Erythroblast (primary cell): ENCODE measurements at regions not wholly inside any gene's neighbourhood (a gene's known extent, or its start where the extent isn't known, plus 50 kb on each side); places are given as distances from the start of the nearest gene placed in this dataset.

ENCODE experiments used
- DNase-seq, 2 experiments: peaks; one replicate each; lab custom pipeline; 2025; lab: John Stamatoyannopoulos, UW
- GATA1 ChIP-seq: IDR thresholded peaks from 2 replicates; pipeline ENCODE4 v1.6.1; 2011; ENCODE audit warnings: low read depth, mild to moderate bottlenecking, control low read depth, low read length, moderate library complexity
- POLR2A ChIP-seq: IDR thresholded peaks from 2 replicates; pipeline ENCODE4 v1.6.1; 2011; ENCODE audit warnings: mild to moderate bottlenecking, low read length

DNA sequence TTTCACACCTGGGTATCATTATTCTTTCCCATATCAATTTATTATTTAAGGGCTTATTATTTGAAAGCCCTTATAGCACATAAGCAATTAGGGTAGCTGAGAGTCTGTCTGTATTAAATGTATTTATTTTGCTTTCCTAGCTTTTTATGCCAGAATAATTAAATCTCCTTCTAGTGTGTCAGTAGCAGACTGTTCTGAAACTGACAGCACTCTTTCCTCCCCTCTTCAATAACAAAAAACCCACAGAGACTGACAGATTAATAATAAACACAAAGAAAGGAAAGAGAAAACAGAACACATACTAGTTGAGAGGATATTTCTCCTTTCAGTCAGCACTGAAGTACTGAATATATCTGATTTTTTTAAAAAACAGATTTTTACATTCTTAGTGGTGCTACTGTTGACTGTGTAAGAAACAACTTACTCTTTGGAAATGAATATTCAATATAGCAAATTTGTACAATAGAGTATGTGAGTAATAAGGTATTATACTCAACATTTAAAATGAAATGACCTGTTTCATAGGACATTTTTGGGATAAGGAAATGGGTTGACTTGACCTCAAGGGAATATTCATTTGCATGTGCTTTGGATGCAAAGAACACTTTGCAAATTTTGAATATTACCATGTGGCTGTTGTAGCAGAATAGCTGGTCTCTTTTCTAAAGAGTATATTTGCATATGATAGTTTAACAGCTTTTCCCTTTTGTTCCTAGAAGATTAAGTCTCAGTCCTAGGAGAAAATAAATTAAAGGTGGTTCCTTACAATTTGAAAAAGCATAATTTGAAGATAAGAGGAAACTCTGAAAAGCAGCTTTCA is 208.3 kb downstream of the SPATA31D1 start:
- no peak for DNase-seq
- TF ChIP-seq POLR2A: no peak
- TF ChIP-seq GATA1: no peak

DNA sequence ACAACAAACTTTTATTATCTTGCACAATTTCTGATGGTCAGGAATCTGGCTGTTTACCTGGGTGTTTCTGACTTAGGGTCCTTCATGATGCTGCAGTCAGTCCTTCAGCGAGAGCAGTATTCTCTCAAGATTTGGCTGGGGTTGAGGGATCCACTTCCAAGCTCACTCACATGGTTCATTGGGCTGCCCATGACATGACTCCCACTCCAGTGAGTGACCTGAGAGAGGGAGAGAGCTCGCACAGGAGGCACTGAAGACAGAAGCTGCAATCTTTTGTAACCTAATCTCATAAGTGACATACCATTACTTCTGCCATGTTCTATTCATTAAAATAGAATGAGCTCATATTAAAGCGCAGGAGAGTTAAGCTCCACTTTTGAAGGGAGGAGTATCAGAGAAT is 212.6 kb downstream of the SPATA31D1 start:
- TF ChIP-seq POLR2A: no peak
- DNase-seq: no peak

- TF ChIP-seq POLR2A (no peak), GATA1 (no peak)
- DNase-seq: no peak
Measured at GRCh38 chr9:82202808-82203207, 214.2 kb downstream of the SPATA31D1 start.

GRCh38 chr9:82206490-82206889 is 217.9 kb downstream of the SPATA31D1 start:
- DNase-seq: no peak
- no peak for TF ChIP-seq POLR2A
- TF ChIP-seq GATA1: no peak

GRCh38 chr9:82206946-82207345 is 218.4 kb downstream of the SPATA31D1 start:
- DNase-seq: no peak
- TF ChIP-seq GATA1: no peak
- no peak for TF ChIP-seq POLR2A

DNA sequence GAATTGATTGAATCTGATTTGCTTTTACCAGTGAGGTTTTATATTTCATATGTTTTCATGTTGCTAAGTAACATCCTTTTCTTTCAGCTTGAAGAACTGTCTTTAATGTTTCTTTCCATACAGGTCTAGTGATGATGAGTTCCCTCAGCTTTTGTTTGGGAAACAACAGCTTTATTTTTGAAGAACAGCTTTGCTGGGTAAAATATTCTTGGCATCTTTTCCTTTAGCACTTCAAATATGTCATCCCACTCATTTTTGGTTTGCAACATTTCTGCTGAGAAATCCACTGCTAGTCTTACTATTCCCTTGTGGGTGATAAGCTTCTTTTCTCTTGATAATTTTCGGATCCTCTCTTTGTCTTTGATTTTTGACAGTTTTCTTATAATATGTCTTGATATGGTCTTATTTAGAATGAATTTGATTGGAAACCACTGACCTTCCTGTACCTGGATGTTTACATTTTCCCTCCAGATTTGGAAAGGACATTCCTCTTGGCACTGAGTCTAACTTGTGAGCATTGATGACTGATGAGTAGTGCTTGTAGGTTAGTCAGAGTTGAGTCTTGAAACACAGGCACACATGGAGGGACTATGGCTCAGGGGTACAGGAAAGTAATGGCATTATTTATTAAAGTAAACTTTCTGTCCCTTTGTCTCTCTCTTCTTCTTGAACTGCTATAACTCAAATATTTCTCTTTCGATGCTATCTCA is 220.3 kb downstream of the SPATA31D1 start:
- no peak for DNase-seq
- TF ChIP-seq GATA1: no peak
- no peak for TF ChIP-seq POLR2A

DNA sequence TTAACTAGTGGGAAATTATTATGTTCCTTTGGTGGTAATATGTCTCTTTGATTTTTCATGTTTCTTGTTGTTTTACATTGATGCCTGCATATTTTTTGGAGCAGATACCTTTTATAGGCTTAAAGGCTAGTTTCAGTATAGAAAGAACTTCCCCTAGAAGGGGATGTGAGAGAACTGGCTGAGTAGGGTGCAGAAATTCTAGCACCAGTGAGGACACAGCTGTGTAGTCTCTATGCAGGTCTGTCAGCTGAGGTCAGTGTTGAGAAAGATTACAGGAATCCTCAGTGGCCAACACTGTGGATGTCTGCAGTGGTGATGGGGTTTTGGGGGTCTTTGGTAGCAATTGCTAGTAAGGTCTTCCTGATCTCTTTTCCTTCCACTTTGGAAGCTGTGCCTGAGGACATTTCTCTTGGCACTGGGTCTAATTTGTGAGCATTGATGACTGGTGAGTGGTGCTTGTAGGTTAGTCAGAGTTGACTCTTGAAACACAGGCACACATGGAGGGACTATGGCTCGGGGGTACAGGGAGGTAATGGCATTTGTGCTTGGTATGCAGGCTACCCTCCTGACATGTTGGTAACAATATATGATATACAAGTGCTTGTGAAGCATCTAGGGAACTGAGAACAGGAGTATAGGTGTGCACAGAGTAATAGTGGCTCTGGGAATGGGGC is 221.4 kb downstream of the SPATA31D1 start:
- no peak for DNase-seq
- TF ChIP-seq POLR2A: no peak
- TF ChIP-seq GATA1: no peak

GRCh38 chr9:82212885-82213284 is 224.3 kb downstream of the SPATA31D1 start:
- TF ChIP-seq POLR2A: no peak
- no peak for TF ChIP-seq GATA1

GRCh38 chr9:82216435-82216834 is 227.9 kb downstream of the SPATA31D1 start:
- TF ChIP-seq POLR2A (no peak), GATA1 (no peak)
- DNase-seq: no peak

More at GRCh38 chr9:82212885-82213284, 224.3 kb downstream of the SPATA31D1 start:
- DNase-seq: no peak

DNA sequence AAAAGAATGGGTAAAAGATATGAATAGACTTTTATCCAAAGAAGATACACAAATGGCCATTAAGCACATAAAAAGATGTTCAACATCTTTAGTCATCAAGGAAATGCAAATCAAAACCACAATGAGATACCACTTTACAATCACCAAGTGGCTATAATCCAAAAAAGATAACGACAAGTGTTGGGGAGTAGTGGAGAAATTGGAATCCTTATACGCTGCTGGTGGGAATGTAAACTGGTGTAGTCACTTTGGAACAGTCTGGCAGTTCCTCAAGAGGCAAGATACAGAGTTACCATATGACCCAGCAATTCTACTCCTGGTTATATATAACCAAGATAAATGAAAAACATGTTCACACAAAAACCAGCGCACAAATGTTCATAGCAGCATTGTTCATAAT is 234.9 kb downstream of the SPATA31D1 start:
- no peak for DNase-seq
- TF ChIP-seq POLR2A (no peak), GATA1 (no peak)

- DNase-seq: no peak
- TF ChIP-seq POLR2A (no peak), GATA1 (no peak)
Measured at GRCh38 chr9:82231411-82231810, 242.8 kb downstream of the SPATA31D1 start.

- no peak for DNase-seq
- TF ChIP-seq GATA1 (no peak), POLR2A (no peak)
Measured at GRCh38 chr9:82234160-82234943, 245.8 kb downstream of the SPATA31D1 start.

GRCh38 chr9:82242285-82242963 is 253.9 kb downstream of the SPATA31D1 start:
- TF ChIP-seq POLR2A: no peak
- TF ChIP-seq GATA1: no peak
- DNase-seq: no peak
